ENCODE measurements at regions not wholly inside any gene's neighbourhood (a gene's known extent, or its start where the extent isn't known, plus 50 kb on each side); places are given as distances from the start of the nearest gene placed in this dataset.

DNA sequence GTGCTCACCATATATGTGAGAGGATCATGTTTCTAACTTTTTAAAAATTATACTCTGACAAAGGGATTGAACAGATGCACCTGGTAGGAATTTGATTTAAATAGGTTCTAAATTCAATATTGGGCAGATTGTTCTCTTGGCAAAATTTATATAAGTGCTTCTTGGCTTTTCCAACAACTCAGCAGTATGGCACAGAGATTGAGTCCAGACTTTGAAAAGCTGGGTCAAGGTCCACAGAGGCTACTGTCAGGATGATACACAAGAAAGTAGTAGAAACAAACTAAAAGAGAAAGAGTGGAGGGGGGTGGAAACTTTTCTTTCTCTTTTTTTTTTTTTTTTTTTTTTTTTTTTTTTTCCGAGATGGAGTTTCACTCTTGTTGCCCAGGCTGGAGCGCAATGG is 203.2 kb upstream of the ADAMTS9 start:
- Histone ChIP-seq H3K4me1 (ENCODE audit: insufficient read depth, low read length) (peaks cover 23% of the 10 kb centered on the region), H3K27ac (ENCODE audit: low read depth, low read length) (no peak overlapping the region), H3K9me3 (ENCODE audit: low read length) (no peaks in the 10 kb centered on the region)

DNA sequence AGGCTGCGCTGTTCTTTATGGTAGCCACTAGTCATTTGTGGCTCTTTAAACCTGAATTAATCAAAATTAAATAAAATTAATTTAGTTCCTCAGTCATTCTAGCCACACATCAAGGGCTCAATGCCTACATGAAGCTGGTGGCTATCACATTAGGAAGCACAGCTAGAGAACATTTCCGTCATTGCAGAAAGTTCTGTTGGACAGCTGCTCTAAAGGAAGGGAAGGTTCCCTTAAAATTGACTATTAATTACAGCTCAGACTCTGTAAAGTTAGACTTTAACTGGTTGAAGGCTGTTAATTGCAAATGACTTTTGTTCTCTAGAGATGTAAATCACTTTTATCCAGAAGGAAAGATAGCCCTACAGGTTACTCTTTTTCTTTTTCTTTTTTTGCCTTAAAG is 202.7 kb upstream of the ADAMTS9 start:
- H3K27ac ChIP-seq (ENCODE audit: low read depth, low read length), result no peak overlapping the region
- no peaks in the 10 kb centered on the region for H3K36me3 ChIP-seq (ENCODE audit: insufficient read depth, low read length)
- H3K9ac ChIP-seq (ENCODE audit: low read length), result no peak overlapping the region
- no peak overlapping the region for H3K4me3 ChIP-seq (ENCODE audit: low read depth in 1 of 2, low read length in 2 of 2)
- no peaks in the 10 kb centered on the region for H3K27me3 ChIP-seq (ENCODE audit: control insufficient read depth in 1 of 2, insufficient read depth in 2 of 2, low read length in 2 of 2)
- peaks cover 19% of the 10 kb centered on the region for H3K4me1 ChIP-seq (ENCODE audit: insufficient read depth, low read length)
- no peaks in the 10 kb centered on the region for H3K9me3 ChIP-seq (ENCODE audit: low read length)

More for the DNA sequence above, 203.2 kb upstream of the ADAMTS9 start:
- Histone ChIP-seq H3K27me3 (ENCODE audit: control insufficient read depth in 1 of 2, insufficient read depth in 2 of 2, low read length in 2 of 2) (no peaks in the 10 kb centered on the region), H3K9ac (ENCODE audit: low read length) (no peak overlapping the region), H3K36me3 (ENCODE audit: insufficient read depth, low read length) (no peaks in the 10 kb centered on the region), H3K4me3 (ENCODE audit: low read depth in 1 of 2, low read length in 2 of 2) (no peak overlapping the region)

DNA sequence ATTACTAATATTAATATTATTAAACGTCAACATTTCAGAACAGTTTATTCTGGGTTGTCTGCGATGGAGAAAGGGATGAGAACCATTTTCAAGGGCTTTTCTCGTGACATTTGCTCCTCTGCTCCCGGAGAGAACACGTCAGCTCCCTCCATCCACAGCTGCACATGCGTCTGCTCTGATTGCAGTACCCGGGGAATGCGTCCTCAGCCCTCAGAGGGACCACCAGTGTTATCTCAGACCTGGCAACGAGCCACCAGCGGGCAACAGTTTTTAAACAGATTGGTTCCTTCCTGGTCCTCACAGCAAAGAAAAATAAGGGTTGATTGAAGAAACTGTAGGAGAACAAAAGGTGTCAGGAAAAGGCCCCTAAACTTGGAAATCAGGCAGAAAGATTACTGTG is 202.2 kb upstream of the ADAMTS9 start:
- no peak overlapping the region for H3K27ac ChIP-seq (ENCODE audit: low read depth, low read length)
- H3K4me3 ChIP-seq (ENCODE audit: low read depth in 1 of 2, low read length in 2 of 2), result no peak overlapping the region
- no peak overlapping the region for H3K9ac ChIP-seq (ENCODE audit: low read length)
- H3K27me3 ChIP-seq (ENCODE audit: control insufficient read depth in 1 of 2, insufficient read depth in 2 of 2, low read length in 2 of 2), result no peaks in the 10 kb centered on the region
- H3K4me1 ChIP-seq (ENCODE audit: insufficient read depth, low read length), result peaks cover 14% of the 10 kb centered on the region
- H3K36me3 ChIP-seq (ENCODE audit: insufficient read depth, low read length), result no peaks in the 10 kb centered on the region
- no peaks in the 10 kb centered on the region for H3K9me3 ChIP-seq (ENCODE audit: low read length)

DNA sequence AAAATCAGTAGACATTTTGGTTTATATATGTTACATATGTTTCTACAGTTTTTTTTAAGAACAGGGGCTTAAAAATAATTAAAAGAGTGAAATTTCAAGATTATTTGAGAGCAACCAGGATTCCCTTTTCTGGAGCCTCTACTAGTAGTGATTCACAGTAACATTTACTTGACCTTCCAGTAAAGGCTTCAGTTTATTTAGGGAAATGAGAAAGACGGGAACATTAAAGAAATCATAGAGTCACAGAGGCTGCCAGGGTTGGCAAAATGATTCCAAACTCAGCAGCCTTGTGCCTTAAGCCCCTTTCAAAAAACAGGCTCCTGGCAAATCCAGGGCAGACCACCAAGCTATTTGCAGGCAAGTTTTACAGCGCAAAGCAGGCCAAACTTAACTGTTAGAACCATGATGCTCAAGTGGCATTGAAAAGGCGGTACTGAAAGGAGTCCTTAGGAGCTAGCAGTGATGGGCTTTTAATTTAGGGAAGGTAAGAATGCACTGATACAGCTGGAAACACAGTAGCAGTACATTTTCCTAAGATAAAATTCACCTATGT is 201.1 kb upstream of the ADAMTS9 start:
- no peak overlapping the region for H3K27ac ChIP-seq (ENCODE audit: low read depth, low read length)
- H3K9me3 ChIP-seq (ENCODE audit: low read length), result no peaks in the 10 kb centered on the region
- peaks cover 4% of the 10 kb centered on the region for H3K4me1 ChIP-seq (ENCODE audit: insufficient read depth, low read length)
- no peaks in the 10 kb centered on the region for H3K27me3 ChIP-seq (ENCODE audit: control insufficient read depth in 1 of 2, insufficient read depth in 2 of 2, low read length in 2 of 2)
- no peak overlapping the region for H3K9ac ChIP-seq (ENCODE audit: low read length)
- no peak overlapping the region for H3K4me3 ChIP-seq (ENCODE audit: low read depth in 1 of 2, low read length in 2 of 2)
- H3K36me3 ChIP-seq (ENCODE audit: insufficient read depth, low read length), result no peaks in the 10 kb centered on the region

DNA sequence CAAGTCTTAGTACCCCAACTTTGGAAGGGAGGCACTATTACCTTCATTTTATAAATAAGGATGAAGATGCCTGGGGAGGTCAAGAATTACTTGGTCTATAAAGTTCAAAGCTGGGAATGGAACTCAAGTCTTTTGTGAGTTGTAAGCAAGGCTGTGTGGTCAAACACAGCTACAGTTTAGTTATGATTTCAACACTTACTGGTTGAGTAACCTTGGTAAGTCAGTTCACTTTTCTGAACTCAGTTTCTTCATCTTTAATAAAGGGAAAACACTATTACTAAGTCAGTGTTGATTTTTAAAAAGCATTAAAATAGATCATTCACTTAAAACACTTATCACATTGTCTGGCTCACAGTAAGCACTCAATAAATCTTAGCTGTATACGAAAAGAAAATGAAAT is 200.4 kb upstream of the ADAMTS9 start:
- no peaks in the 10 kb centered on the region for H3K9me3 ChIP-seq (ENCODE audit: low read length)
- peaks cover 4% of the 10 kb centered on the region for H3K4me1 ChIP-seq (ENCODE audit: insufficient read depth, low read length)
- H3K27ac ChIP-seq (ENCODE audit: low read depth, low read length), result no peak overlapping the region
- H3K9ac ChIP-seq (ENCODE audit: low read length), result no peak overlapping the region
- no peaks in the 10 kb centered on the region for H3K36me3 ChIP-seq (ENCODE audit: insufficient read depth, low read length)
- no peak overlapping the region for H3K4me3 ChIP-seq (ENCODE audit: low read depth in 1 of 2, low read length in 2 of 2)
- no peaks in the 10 kb centered on the region for H3K27me3 ChIP-seq (ENCODE audit: control insufficient read depth in 1 of 2, insufficient read depth in 2 of 2, low read length in 2 of 2)

DNA sequence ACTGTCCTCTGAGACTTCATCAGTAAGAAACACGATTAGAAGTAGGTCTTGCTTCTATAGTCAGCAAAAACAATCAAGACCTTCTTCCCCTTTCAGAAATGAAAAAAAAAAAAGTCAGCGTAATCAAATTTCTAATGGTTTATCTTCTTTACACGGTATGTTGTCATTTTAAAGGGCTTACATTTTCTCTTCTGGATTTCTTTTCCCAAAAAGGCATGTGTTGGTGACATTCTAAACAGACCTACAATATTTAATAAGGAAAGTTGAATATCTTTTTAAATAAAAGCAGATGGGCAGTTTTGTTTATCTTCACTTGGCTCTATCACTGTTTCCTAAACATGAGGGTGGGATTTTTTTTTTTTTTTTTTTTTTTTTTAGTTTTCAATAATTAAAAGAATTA is 197.3 kb upstream of the ADAMTS9 start:
- no peak overlapping the region for H3K27ac ChIP-seq (ENCODE audit: low read depth, low read length)
- H3K4me3 ChIP-seq (ENCODE audit: low read depth in 1 of 2, low read length in 2 of 2), result no peak overlapping the region
- H3K27me3 ChIP-seq (ENCODE audit: control insufficient read depth in 1 of 2, insufficient read depth in 2 of 2, low read length in 2 of 2), result no peaks in the 10 kb centered on the region
- peaks cover 4% of the 10 kb centered on the region for H3K4me1 ChIP-seq (ENCODE audit: insufficient read depth, low read length)
- no peaks in the 10 kb centered on the region for H3K9me3 ChIP-seq (ENCODE audit: low read length)
- H3K9ac ChIP-seq (ENCODE audit: low read length), result no peak overlapping the region
- H3K36me3 ChIP-seq (ENCODE audit: insufficient read depth, low read length), result no peaks in the 10 kb centered on the region

DNA sequence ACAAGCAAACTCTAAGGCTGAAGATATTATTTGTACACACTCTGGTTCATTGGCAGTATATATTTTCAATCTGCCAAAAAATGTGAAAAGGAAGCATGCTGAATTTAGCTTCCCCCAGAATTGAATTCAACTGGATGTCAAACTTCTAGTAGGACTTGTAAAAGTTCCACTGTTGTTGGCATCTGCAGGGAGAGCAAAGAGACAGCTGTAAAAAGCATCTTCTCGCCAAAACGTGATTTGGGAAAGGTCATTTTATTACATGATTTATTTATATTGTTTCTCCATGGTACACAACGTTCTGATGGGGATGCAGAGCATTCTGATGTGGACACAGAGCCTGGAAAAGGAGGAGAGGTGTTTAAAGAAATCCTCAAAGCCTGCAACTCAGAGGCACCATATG is 196.7 kb upstream of the ADAMTS9 start:
- H3K9me3 ChIP-seq (ENCODE audit: low read length), result no peaks in the 10 kb centered on the region
- H3K36me3 ChIP-seq (ENCODE audit: insufficient read depth, low read length), result no peaks in the 10 kb centered on the region
- no peaks in the 10 kb centered on the region for H3K27me3 ChIP-seq (ENCODE audit: control insufficient read depth in 1 of 2, insufficient read depth in 2 of 2, low read length in 2 of 2)
- H3K9ac ChIP-seq (ENCODE audit: low read length), result no peak overlapping the region
- no peak overlapping the region for H3K27ac ChIP-seq (ENCODE audit: low read depth, low read length)
- H3K4me3 ChIP-seq (ENCODE audit: low read depth in 1 of 2, low read length in 2 of 2), result no peak overlapping the region
- H3K4me1 ChIP-seq (ENCODE audit: insufficient read depth, low read length), result peaks cover 4% of the 10 kb centered on the region

DNA sequence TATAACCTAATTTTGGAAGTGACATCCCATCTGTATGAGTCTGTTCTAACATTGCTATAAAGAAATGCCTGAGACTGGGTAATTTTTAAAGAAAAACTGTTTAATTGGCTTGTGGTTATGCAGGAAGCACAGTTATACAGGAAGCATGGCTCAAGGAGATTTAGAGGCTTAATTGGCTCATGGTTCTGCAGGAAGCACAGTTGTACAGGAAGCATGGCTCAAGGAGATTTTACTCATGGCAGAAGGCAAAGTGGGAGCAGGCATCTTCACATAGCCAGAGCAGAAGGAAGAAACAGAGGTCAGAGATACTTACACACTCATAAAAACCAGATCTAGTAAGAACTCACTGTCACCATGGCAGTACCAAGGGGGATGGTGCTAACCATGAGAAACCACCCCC is 193.1 kb upstream of the ADAMTS9 start:
- Histone ChIP-seq H3K4me1 (ENCODE audit: insufficient read depth, low read length) (no peaks in the 10 kb centered on the region), H3K36me3 (ENCODE audit: insufficient read depth, low read length) (no peaks in the 10 kb centered on the region), H3K9me3 (ENCODE audit: low read length) (no peaks in the 10 kb centered on the region), H3K27ac (ENCODE audit: low read depth, low read length) (no peak overlapping the region), H3K9ac (ENCODE audit: low read length) (no peak overlapping the region), H3K4me3 (ENCODE audit: low read depth in 1 of 2, low read length in 2 of 2) (no peak overlapping the region), H3K27me3 (ENCODE audit: control insufficient read depth in 1 of 2, insufficient read depth in 2 of 2, low read length in 2 of 2) (no peaks in the 10 kb centered on the region)

DNA sequence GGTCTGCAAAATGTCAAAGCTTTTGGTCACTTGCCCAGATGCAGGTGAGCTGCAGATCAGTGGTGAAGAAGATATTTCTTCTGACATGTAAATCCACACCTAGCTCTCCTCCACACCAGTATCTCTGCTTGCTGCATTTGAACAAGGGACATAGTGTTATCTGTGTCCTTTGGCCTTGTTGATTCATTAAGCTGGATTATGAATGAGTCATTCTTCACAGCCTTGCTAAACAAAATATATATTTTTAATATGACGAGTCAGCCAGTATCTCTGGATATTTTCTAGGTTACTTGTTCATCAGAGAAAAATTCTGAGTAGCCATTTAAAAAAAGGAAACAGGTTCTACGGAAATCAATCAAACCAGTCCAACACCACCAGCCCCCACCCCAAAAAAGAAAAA is 190.6 kb upstream of the ADAMTS9 start:
- Histone ChIP-seq H3K9ac (ENCODE audit: low read length) (no peak overlapping the region), H3K4me1 (ENCODE audit: insufficient read depth, low read length) (no peaks in the 10 kb centered on the region), H3K4me3 (ENCODE audit: low read depth in 1 of 2, low read length in 2 of 2) (no peak overlapping the region), H3K27ac (ENCODE audit: low read depth, low read length) (no peak overlapping the region), H3K9me3 (ENCODE audit: low read length) (no peaks in the 10 kb centered on the region), H3K27me3 (ENCODE audit: control insufficient read depth in 1 of 2, insufficient read depth in 2 of 2, low read length in 2 of 2) (no peaks in the 10 kb centered on the region), H3K36me3 (ENCODE audit: insufficient read depth, low read length) (peaks cover 20% of the 10 kb centered on the region)

DNA sequence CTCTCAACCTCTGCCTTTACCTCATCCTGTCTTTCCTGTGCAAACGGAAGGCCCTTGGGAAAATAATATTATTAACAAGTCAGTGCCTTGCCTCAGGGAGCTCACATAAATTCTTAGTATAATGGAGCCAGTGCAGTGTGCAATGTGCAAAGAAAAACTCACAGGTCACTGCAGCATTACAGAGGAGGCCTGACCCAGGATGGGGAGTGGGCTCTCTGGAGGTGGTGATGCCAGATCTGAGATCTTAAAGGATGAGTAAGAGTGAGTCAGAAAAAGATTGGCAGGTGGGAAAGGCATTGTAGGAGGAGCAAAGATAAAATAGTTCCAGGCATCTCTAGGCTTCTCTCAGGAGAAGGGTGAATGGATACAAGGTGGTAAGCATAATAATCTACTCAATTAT is 185.6 kb upstream of the ADAMTS9 start:
- H3K9ac ChIP-seq (ENCODE audit: low read length), result no peak overlapping the region
- H3K27ac ChIP-seq (ENCODE audit: low read depth, low read length), result no peak overlapping the region
- H3K9me3 ChIP-seq (ENCODE audit: low read length), result peaks cover 5% of the 10 kb centered on the region
- H3K27me3 ChIP-seq (ENCODE audit: control insufficient read depth in 1 of 2, insufficient read depth in 2 of 2, low read length in 2 of 2), result no peaks in the 10 kb centered on the region
- H3K4me3 ChIP-seq (ENCODE audit: low read depth in 1 of 2, low read length in 2 of 2), result no peak overlapping the region
- no peaks in the 10 kb centered on the region for H3K4me1 ChIP-seq (ENCODE audit: insufficient read depth, low read length)
- peaks cover 22% of the 10 kb centered on the region for H3K36me3 ChIP-seq (ENCODE audit: insufficient read depth, low read length)

DNA sequence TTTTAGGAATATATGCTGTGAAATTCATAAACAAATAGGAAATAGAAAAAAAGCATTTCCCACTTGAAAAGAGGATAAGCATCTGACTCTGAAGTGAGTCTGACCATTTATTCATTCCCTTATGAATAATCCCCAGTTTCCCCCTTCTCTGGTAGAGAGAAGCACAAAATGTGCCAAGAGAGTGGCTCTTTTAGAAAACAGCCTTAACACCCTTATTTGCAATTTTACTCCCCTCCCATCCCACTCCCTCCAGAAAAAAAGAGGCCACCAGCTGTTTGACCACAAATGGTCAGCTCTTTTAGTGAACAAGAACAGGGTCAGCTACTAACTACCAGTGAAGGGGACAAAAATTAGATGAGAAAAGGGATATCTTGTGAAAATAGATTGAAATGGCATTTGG is 184.5 kb upstream of the ADAMTS9 start:
- H3K27ac ChIP-seq (ENCODE audit: low read depth, low read length), result no peak overlapping the region
- peaks cover 5% of the 10 kb centered on the region for H3K9me3 ChIP-seq (ENCODE audit: low read length)
- no peaks in the 10 kb centered on the region for H3K4me1 ChIP-seq (ENCODE audit: insufficient read depth, low read length)
- no peaks in the 10 kb centered on the region for H3K27me3 ChIP-seq (ENCODE audit: control insufficient read depth in 1 of 2, insufficient read depth in 2 of 2, low read length in 2 of 2)
- H3K36me3 ChIP-seq (ENCODE audit: insufficient read depth, low read length), result peaks cover 26% of the 10 kb centered on the region
- H3K9ac ChIP-seq (ENCODE audit: low read length), result no peak overlapping the region
- H3K4me3 ChIP-seq (ENCODE audit: low read depth in 1 of 2, low read length in 2 of 2), result no peak overlapping the region

DNA sequence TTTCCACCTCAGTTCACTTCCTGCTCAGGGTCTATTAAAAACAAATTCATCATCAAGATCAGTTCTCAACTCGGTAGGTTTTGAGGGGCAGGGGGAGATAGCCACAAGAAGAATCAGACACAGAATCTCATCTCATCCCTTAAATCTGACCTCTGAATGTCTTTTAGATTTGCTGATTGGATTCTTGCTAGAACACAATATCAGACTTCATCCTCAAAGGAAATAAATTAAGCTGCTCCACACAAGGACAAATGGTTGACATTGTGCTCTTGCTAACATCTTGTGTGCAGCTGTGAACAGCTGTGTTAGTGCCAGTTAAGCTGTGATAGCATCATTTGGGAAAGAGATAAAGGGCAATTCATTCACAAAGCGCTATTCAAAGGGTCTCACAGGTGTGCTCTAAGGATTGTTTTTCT is 184.0 kb upstream of the ADAMTS9 start:
- no peak overlapping the region for H3K27ac ChIP-seq (ENCODE audit: low read depth, low read length)
- no peak overlapping the region for H3K4me3 ChIP-seq (ENCODE audit: low read depth in 1 of 2, low read length in 2 of 2)
- no peaks in the 10 kb centered on the region for H3K27me3 ChIP-seq (ENCODE audit: control insufficient read depth in 1 of 2, insufficient read depth in 2 of 2, low read length in 2 of 2)
- peaks cover 5% of the 10 kb centered on the region for H3K9me3 ChIP-seq (ENCODE audit: low read length)
- no peak overlapping the region for H3K9ac ChIP-seq (ENCODE audit: low read length)
- peaks cover 30% of the 10 kb centered on the region for H3K36me3 ChIP-seq (ENCODE audit: insufficient read depth, low read length)
- H3K4me1 ChIP-seq (ENCODE audit: insufficient read depth, low read length), result no peaks in the 10 kb centered on the region
